ENCODE measurements at regions not wholly inside any gene's neighbourhood (a gene's known extent, or its start where the extent isn't known, plus 50 kb on each side); places are given as distances from the start of the nearest gene placed in this dataset.

DNA sequence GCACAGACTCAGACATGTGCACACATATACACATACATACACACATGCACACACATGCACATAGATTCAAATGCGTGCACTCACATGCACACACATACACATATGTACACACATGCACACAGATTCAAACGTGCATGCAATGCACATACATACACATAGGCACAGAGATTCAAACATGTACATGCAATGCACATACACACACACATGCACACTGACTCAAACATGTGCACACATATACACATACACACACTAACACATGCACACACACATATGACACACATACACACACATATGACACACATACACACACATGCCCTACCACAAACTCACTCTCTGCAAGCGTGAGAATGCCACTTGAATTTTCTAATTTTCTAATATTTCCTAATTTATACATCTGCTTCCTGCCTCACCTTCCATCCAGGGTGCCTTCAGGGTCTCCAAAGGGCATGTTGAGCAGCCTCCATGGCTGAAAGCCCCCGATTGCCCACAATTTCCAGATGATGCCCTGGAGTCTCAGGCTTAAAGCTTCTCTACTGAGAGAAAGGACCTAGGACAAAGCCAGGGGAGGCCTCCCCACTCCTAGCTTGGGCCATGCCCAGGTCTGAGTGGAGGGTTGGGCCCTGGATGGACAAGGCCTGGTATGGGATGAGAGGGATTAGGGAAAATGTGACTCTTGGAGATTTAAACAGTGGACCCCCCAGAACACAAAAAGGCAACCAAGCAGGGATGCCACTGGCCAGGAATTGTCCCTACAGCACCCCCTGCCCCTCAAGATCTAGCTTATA, 487.1 kb downstream of the TCERG1L start:
- Histone ChIP-seq H3F3A (ENCODE audit: insufficient read depth) (no peaks in the 10 kb centered on the region), H2AFZ (no peak overlapping the region), H3K9me2 (ENCODE audit: insufficient read depth) (no peaks in the 10 kb centered on the region), H3K36me3 (ENCODE audit: low read depth) (no peaks in the 10 kb centered on the region), H3K4me1 (ENCODE audit: insufficient read depth) (no peaks in the 10 kb centered on the region), H3K79me2 (ENCODE audit: insufficient read depth) (no peaks in the 10 kb centered on the region), H3K27ac (no peak overlapping the region), H3K4me3 (no peak overlapping the region), H3K9ac (no peak overlapping the region), H4K20me1 (ENCODE audit: insufficient read depth) (no peaks in the 10 kb centered on the region), H3K27me3 (replicated peaks; ENCODE audit: insufficient read depth) (no peaks in the 10 kb centered on the region), H3K9me3 (ENCODE audit: low read depth) (no peaks in the 10 kb centered on the region), H3K4me2 (ENCODE audit: unreplicated experiment) (no peak overlapping the region)
- in situ Hi-C loops (cut with MboI): no loop called here
- WGBS, 2 experiments (ENCODE audit: low coverage in 1 of 2, low lambda C conversion rate in 2 of 2, missing lambda C conversion rate in 2 of 2): 22 to 27% methylated on average over 4 of the region's 4 CpGs
- no peak for DNase-seq
- TF ChIP-seq EZH2 (IDR thresholded peaks at IDR 0.05; ENCODE audit: insufficient read depth, poor library complexity, severe bottlenecking): no peak
- TF ChIP-seq EZH2phosphoT487 (IDR thresholded peaks at IDR 0.05; ENCODE audit: insufficient read depth, low read depth): no peak

GRCh38 chr10:130833596-130833995, 477.9 kb downstream of the TCERG1L start:
- no peak overlapping the region for H3K4me3 ChIP-seq
- no peaks in the 10 kb centered on the region for H3F3A ChIP-seq (ENCODE audit: insufficient read depth)
- H3K27ac ChIP-seq: no peak overlapping the region
- no peaks in the 10 kb centered on the region for H3K9me2 ChIP-seq (ENCODE audit: insufficient read depth)
- no peak for DNase-seq
- H3K4me2 ChIP-seq (ENCODE audit: unreplicated experiment): no peak overlapping the region
- H3K9me3 ChIP-seq (ENCODE audit: low read depth): no peaks in the 10 kb centered on the region
- no peak overlapping the region for H2AFZ ChIP-seq
- H3K79me2 ChIP-seq (ENCODE audit: insufficient read depth): no peaks in the 10 kb centered on the region
- H3K9ac ChIP-seq: no peak overlapping the region
- 30 to 43% methylated on average over 14 of the region's 14 CpGs for WGBS, 2 experiments (ENCODE audit: low coverage in 1 of 2, low lambda C conversion rate in 2 of 2, missing lambda C conversion rate in 2 of 2)
- H3K27me3 ChIP-seq (replicated peaks; ENCODE audit: insufficient read depth): no peaks in the 10 kb centered on the region
- TF ChIP-seq EZH2phosphoT487 (IDR thresholded peaks at IDR 0.05; ENCODE audit: insufficient read depth, low read depth) (no peak), EZH2 (IDR thresholded peaks at IDR 0.05; ENCODE audit: insufficient read depth, poor library complexity, severe bottlenecking) (no peak)
- H3K36me3 ChIP-seq (ENCODE audit: low read depth): no peaks in the 10 kb centered on the region
- no peaks in the 10 kb centered on the region for H3K4me1 ChIP-seq (ENCODE audit: insufficient read depth)
- H4K20me1 ChIP-seq (ENCODE audit: insufficient read depth): no peaks in the 10 kb centered on the region
- in situ Hi-C loops (cut with MboI): no loop called here

DNA sequence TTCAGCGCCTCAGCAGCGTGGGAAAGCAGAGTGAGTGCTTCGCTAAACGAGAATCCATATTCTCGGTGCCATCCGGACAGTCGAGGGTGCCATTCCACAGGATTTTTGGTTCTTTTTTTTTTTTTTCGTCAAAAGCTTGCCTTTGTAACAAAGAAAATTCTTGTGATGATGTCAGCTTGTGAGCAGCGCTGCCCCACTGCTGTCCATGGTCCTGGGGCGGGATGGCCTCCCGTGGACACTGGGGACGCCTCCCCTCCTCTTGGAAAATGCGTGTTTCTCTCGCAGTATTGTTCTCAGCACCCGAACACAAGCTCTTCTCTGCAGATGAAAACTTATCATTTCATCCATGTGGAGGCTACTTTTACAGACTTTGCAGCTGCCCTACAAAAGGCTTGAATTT, 477.4 kb downstream of the TCERG1L start:
- Histone ChIP-seq H3K27me3 (replicated peaks; ENCODE audit: insufficient read depth) (no peaks in the 10 kb centered on the region), H3K36me3 (ENCODE audit: low read depth) (no peaks in the 10 kb centered on the region), H3K4me1 (ENCODE audit: insufficient read depth) (no peaks in the 10 kb centered on the region), H3K4me3 (no peak overlapping the region), H3K27ac (no peak overlapping the region), H3K9ac (no peak overlapping the region), H3K79me2 (ENCODE audit: insufficient read depth) (no peaks in the 10 kb centered on the region), H4K20me1 (ENCODE audit: insufficient read depth) (no peaks in the 10 kb centered on the region), H3F3A (ENCODE audit: insufficient read depth) (no peaks in the 10 kb centered on the region), H2AFZ (no peak overlapping the region), H3K4me2 (ENCODE audit: unreplicated experiment) (no peak overlapping the region), H3K9me3 (ENCODE audit: low read depth) (no peaks in the 10 kb centered on the region), H3K9me2 (ENCODE audit: insufficient read depth) (no peaks in the 10 kb centered on the region)
- DNase-seq: no peak
- in situ Hi-C loops (cut with MboI): no loop called here
- no peak for TF ChIP-seq EZH2phosphoT487 (IDR thresholded peaks at IDR 0.05; ENCODE audit: insufficient read depth, low read depth)
- TF ChIP-seq EZH2 (IDR thresholded peaks at IDR 0.05; ENCODE audit: insufficient read depth, poor library complexity, severe bottlenecking): no peak
- 38 to 43% methylated on average over 12 to 15 of the region's 15 CpGs for WGBS, 2 experiments (ENCODE audit: low coverage in 1 of 2, low lambda C conversion rate in 2 of 2, missing lambda C conversion rate in 2 of 2)

- Histone ChIP-seq H4K20me1 (ENCODE audit: insufficient read depth) (no peaks in the 10 kb centered on the region), H3K9me2 (ENCODE audit: insufficient read depth) (no peaks in the 10 kb centered on the region), H3F3A (ENCODE audit: insufficient read depth) (no peaks in the 10 kb centered on the region), H3K9me3 (ENCODE audit: low read depth) (no peaks in the 10 kb centered on the region), H3K27me3 (replicated peaks; ENCODE audit: insufficient read depth) (no peaks in the 10 kb centered on the region), H3K4me3 (no peak overlapping the region), H3K36me3 (ENCODE audit: low read depth) (no peaks in the 10 kb centered on the region), H3K4me2 (ENCODE audit: unreplicated experiment) (no peak overlapping the region), H2AFZ (no peak overlapping the region), H3K79me2 (ENCODE audit: insufficient read depth) (no peaks in the 10 kb centered on the region), H3K4me1 (ENCODE audit: insufficient read depth) (no peaks in the 10 kb centered on the region), H3K9ac (no peak overlapping the region), H3K27ac (no peak overlapping the region)
- in situ Hi-C loops (cut with MboI): no loop called here
- DNase-seq: no peak
- WGBS, 2 experiments (ENCODE audit: low coverage in 1 of 2, low lambda C conversion rate in 2 of 2, missing lambda C conversion rate in 2 of 2): 76 to 81% methylated on average over 15 of the region's 15 CpGs
- no peak for TF ChIP-seq EZH2 (IDR thresholded peaks at IDR 0.05; ENCODE audit: insufficient read depth, poor library complexity, severe bottlenecking)
- no peak for TF ChIP-seq EZH2phosphoT487 (IDR thresholded peaks at IDR 0.05; ENCODE audit: insufficient read depth, low read depth)
Measured at GRCh38 chr10:130834573-130834972, 476.9 kb downstream of the TCERG1L start.

All from GM23248 (cell line).